IMR-90 (cell line): ENCODE measurements at regions not wholly inside any gene's neighbourhood (a gene's known extent, or its start where the extent isn't known, plus 50 kb on each side); places are given as distances from the start of the nearest gene placed in this dataset.

Experiments used
- ATAC-seq: fragments of 200-7000 bp; cut with Tn5 transposase; 2 replicates; pipeline ENCODE4 v1.9.1; 2020; ENCODE audit warnings: low read depth, mild to moderate bottlenecking, moderate library complexity
- BruUV-seq: library from RNA; stranded (reverse); fragments of 400-500 nt; replicated peaks from 2 replicates; lab custom pipeline; 2021; lab: Mats Ljungman, UMichigan
- CTCF ChIA-PET: fragments of 300-600 bp; formaldehyde crosslinking; extraction: SDS; loops from one replicate; lab custom pipeline; 2021; ENCODE audit warnings: antibody characterized with exemption; lab: Yijun Ruan, JAX
- POLR2A ChIA-PET: fragments of 300-600 bp; sonication (Branson Sonifier 250); formaldehyde crosslinking; loops from one replicate; lab custom pipeline; 2022; ENCODE audit warnings: antibody characterized with exemption; ENCODE audit not compliant: unreplicated experiment; lab: Charles Lee
- DNase-seq: peaks from one replicate; pipeline ENCODE4 v3.0.0; 2013
- H2AFZ ChIP-seq: replicated peaks from 2 replicates; pipeline ENCODE3; 2013; ENCODE audit warnings: low read length, mild to moderate bottlenecking; ENCODE audit not compliant: poor library complexity
- H2AK5ac ChIP-seq: 2 replicates; pipeline ENCODE4 v1.6.1; 2013; ENCODE audit warnings: low read depth, low read length, inconsistent platforms
- H2AK9ac ChIP-seq: replicated peaks from 2 replicates; pipeline ENCODE3; 2013; ENCODE audit warnings: mild to moderate bottlenecking, low read depth, low read length, moderate library complexity; ENCODE audit not compliant: poor library complexity
- H2BK120ac ChIP-seq: 2 replicates; pipeline ENCODE4 v1.6.1; 2013; ENCODE audit warnings: low read depth, low read length, inconsistent platforms
- H2BK15ac ChIP-seq: 3 replicates; pipeline ENCODE4 v1.6.1; 2013; ENCODE audit warnings: low read depth, low read length, inconsistent platforms
- H2BK20ac ChIP-seq: 2 replicates; pipeline ENCODE4 v1.6.1; 2013; ENCODE audit warnings: low read depth, mild to moderate bottlenecking, inconsistent platforms, low read length, moderate library complexity
- H2BK5ac ChIP-seq: 2 replicates; pipeline ENCODE4 v1.6.1; 2013; ENCODE audit warnings: mild to moderate bottlenecking, low read depth, low read length, inconsistent platforms; ENCODE audit not compliant: poor library complexity, severe bottlenecking
- H3K14ac ChIP-seq: replicated peaks from 2 replicates; pipeline ENCODE4 v1.6.1; 2013; ENCODE audit warnings: low read depth, low read length, inconsistent platforms
- H3K18ac ChIP-seq: 2 replicates; pipeline ENCODE4 v1.6.1; 2013; ENCODE audit warnings: low read depth, low read length, control low read depth
- H3K23ac ChIP-seq: 2 replicates; pipeline ENCODE4 v1.6.1; 2013; ENCODE audit warnings: low read depth, low read length, inconsistent platforms
- H3K27ac ChIP-seq: 2 replicates; pipeline ENCODE4 v1.5.1; 2013; ENCODE audit warnings: mild to moderate bottlenecking, control low read depth, low read length; ENCODE audit not compliant: insufficient read depth
- H3K27me3 ChIP-seq: 2 replicates; pipeline ENCODE4 v1.6.1; 2013; ENCODE audit warnings: low read length; ENCODE audit not compliant: control insufficient read depth, insufficient read depth
- H3K36me3 ChIP-seq: 2 replicates; pipeline ENCODE4 v1.6.1; 2013; ENCODE audit warnings: low read length, mixed read lengths; ENCODE audit not compliant: control insufficient read depth, insufficient read depth
- H3K4ac ChIP-seq: 2 replicates; pipeline ENCODE4 v1.6.1; 2013; ENCODE audit warnings: low read depth, low read length, inconsistent platforms
- H3K4me1 ChIP-seq: 2 replicates; pipeline ENCODE4 v1.6.1; 2013; ENCODE audit warnings: low read length, mixed read lengths; ENCODE audit not compliant: control insufficient read depth, insufficient read depth
- H3K4me2 ChIP-seq: 2 replicates; pipeline ENCODE4 v1.6.1; 2013; ENCODE audit warnings: low read depth, mild to moderate bottlenecking, control low read depth, low read length, moderate library complexity
- H3K4me3 ChIP-seq: 2 replicates; pipeline ENCODE4 v1.5.1; 2013; ENCODE audit warnings: low read depth, mild to moderate bottlenecking, control low read depth, low read length, moderate library complexity; ENCODE audit not compliant: insufficient read depth
- H3K56ac ChIP-seq: 2 replicates; pipeline ENCODE4 v1.6.1; 2013; ENCODE audit warnings: low read length, inconsistent platforms; ENCODE audit not compliant: insufficient read depth; ENCODE audit errors: extremely low read depth
- H3K79me1 ChIP-seq, 2 experiments: 2 replicates each; pipeline ENCODE4 v1.6.1; 2013; ENCODE audit warnings: low read length in 2 of 2, inconsistent platforms in 1 of 2, low read depth in 1 of 2
- H3K9ac ChIP-seq: 2 replicates; pipeline ENCODE4 v1.6.1; 2013; ENCODE audit warnings: low read depth, low read length, control low read depth
- H3K9me1 ChIP-seq: 2 replicates; pipeline ENCODE4 v1.6.1; 2013; ENCODE audit warnings: low read length, inconsistent platforms; ENCODE audit not compliant: insufficient read depth
- H3K9me3 ChIP-seq: 2 replicates; pipeline ENCODE4 v1.6.1; 2013; ENCODE audit warnings: low read length; ENCODE audit not compliant: control insufficient read depth, insufficient read depth
- H4K20me1 ChIP-seq: 2 replicates; pipeline ENCODE4 v1.6.1; 2013; ENCODE audit warnings: low read length, inconsistent platforms; ENCODE audit not compliant: insufficient read depth
- H4K5ac ChIP-seq: 2 replicates; pipeline ENCODE4 v1.6.1; 2013; ENCODE audit warnings: mild to moderate bottlenecking, low read depth, low read length, control low read depth
- H4K8ac ChIP-seq, 2 experiments: 2 replicates each; pipeline ENCODE4 v1.6.1; 2013; ENCODE audit warnings: low read depth in 2 of 2, low read length in 2 of 2, control low read depth in 1 of 2, inconsistent platforms in 1 of 2
- H4K91ac ChIP-seq: 2 replicates; pipeline ENCODE4 v1.6.1; 2013; ENCODE audit warnings: low read depth, low read length, inconsistent platforms; ENCODE audit not compliant: insufficient read depth
- BHLHE40 ChIP-seq: fragments of 150-350 bp; IDR thresholded peaks from 2 replicates; pipeline ENCODE4 v1.6.1; 2016; ENCODE audit warnings: mild to moderate bottlenecking, low read depth, low read length
- CEBPB ChIP-seq: IDR thresholded peaks from 2 replicates; pipeline ENCODE4 v1.6.1; 2012; ENCODE audit warnings: low read depth, low read length, improper control_type of control experiment
- CHD1 ChIP-seq: IDR thresholded peaks from 2 replicates; pipeline ENCODE4 v1.6.1; 2012; ENCODE audit warnings: low read depth, low read length, improper control_type of control experiment
- NFE2L2 ChIP-seq: fragments of 150-350 bp; IDR thresholded peaks from 2 replicates; pipeline ENCODE4 v1.6.1; 2016; ENCODE audit warnings: low read depth, mild to moderate bottlenecking, low read length
- POLR2A ChIP-seq: IDR thresholded peaks from 2 replicates; pipeline ENCODE4 v1.6.1; 2012; ENCODE audit warnings: mild to moderate bottlenecking, low read depth, low read length
- SMC3 ChIP-seq: fragments of 150-350 bp; IDR thresholded peaks from 2 replicates; pipeline ENCODE4 v1.6.1; 2016; ENCODE audit warnings: low read depth, mild to moderate bottlenecking, antibody characterized with exemption, low read length, moderate library complexity
- WGBS, 2 experiments: methylation state at CpG; one replicate each; pipeline versions ENCODE4 v1.1.5 to v1.1.7; 2013; ENCODE audit warnings: missing lambda C conversion rate in 2 of 2; ENCODE audit not compliant: insufficient read length in 1 of 2; ENCODE audit errors: extremely low coverage in 2 of 2; 5-methylcytosine and 5-hydroxymethylcytosine counted together
- dilution Hi-C: fragments of 300-500 bp; cut with HindIII; formaldehyde crosslinking; loops from one replicate; pipeline ENCODE4 v1.14.3; 2018; ENCODE audit warnings: low sequenced_read_pairs; ENCODE audit not compliant: unreplicated experiment
- in situ Hi-C: fragments of 300-500 bp; cut with MboI; formaldehyde crosslinking; loops from 3 replicates; pipeline ENCODE4 v1.14.3; 2019; ENCODE audit warnings: low sequenced_read_pairs, inconsistent platforms, mixed read lengths
- intact Hi-C: fragments of 100-400 bp; cut with micrococcal nuclease; formaldehyde crosslinking; loops from 2 replicates; pipeline ENCODE4 v1.10.0; 2022
- TF ChIP-seq, protein P1 (sequence below): conservative IDR thresholded peaks from 2 replicates; pipeline ENCODE4 v1.5.1; 2012; ENCODE audit warnings: mild to moderate bottlenecking, low read depth, low read length, improper control_type of control experiment

DNA sequence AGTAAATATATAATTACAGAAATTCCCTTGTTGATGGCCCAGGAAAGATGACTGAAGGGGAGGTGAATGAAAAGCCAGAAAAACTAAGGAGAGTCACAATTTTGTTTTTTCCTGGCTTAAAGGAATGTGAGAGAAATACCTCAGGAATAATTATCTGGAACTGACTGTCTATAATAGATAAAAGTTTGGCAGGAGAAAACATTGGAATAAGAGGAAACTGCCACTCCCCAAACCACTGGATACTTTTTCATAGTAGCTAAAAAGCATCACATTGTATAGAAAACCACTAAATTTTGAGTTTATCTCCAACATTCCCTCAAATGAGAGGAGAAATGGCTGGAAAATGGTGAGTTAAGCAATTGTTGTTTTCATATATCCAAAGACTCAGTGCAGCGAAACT is 326.0 kb downstream of the NPR3 start:
- H3K36me3 ChIP-seq: no peaks in the 10 kb centered on the region
- no peak overlapping the region for H3K4ac ChIP-seq
- dilution Hi-C loops (no loop called here), intact Hi-C loops (no loop called here), in situ Hi-C loops (no loop called here)
- no peak for DNase-seq
- no peak overlapping the region for H2AK5ac ChIP-seq
- H3K27ac ChIP-seq: no peak overlapping the region
- H3K4me2 ChIP-seq: no peak overlapping the region
- no peak overlapping the region for H3K18ac ChIP-seq
- no peak overlapping the region for H2AFZ ChIP-seq
- H2BK120ac ChIP-seq: no peak overlapping the region
- H3K27me3 ChIP-seq: no peaks in the 10 kb centered on the region
- TF ChIP-seq SMC3 (no peak), NFE2L2 (no peak), POLR2A (no peak), CHD1 (no peak), BHLHE40 (no peak), CEBPB (no peak)
- TF ChIP-seq, protein P1, sequence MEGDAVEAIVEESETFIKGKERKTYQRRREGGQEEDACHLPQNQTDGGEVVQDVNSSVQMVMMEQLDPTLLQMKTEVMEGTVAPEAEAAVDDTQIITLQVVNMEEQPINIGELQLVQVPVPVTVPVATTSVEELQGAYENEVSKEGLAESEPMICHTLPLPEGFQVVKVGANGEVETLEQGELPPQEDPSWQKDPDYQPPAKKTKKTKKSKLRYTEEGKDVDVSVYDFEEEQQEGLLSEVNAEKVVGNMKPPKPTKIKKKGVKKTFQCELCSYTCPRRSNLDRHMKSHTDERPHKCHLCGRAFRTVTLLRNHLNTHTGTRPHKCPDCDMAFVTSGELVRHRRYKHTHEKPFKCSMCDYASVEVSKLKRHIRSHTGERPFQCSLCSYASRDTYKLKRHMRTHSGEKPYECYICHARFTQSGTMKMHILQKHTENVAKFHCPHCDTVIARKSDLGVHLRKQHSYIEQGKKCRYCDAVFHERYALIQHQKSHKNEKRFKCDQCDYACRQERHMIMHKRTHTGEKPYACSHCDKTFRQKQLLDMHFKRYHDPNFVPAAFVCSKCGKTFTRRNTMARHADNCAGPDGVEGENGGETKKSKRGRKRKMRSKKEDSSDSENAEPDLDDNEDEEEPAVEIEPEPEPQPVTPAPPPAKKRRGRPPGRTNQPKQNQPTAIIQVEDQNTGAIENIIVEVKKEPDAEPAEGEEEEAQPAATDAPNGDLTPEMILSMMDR: no peak
- no peak overlapping the region for H4K5ac ChIP-seq
- ChIA-PET POLR2A (no interaction called here), CTCF (no interaction called here)
- H3K9ac ChIP-seq: no peak overlapping the region
- H2BK20ac ChIP-seq: no peak overlapping the region
- WGBS, 2 experiments: no CpG with 5 or more reads among the region's 1 CpG
- ATAC-seq: no peak
- no peak overlapping the region for H3K14ac ChIP-seq
- H3K4me1 ChIP-seq: peaks cover 2% of the 10 kb centered on the region
- no peak overlapping the region for H4K8ac ChIP-seq
- H3K4me3 ChIP-seq: no peak overlapping the region
- H3K9me3 ChIP-seq: peaks cover 5% of the 10 kb centered on the region; the same call in 1 of the 2 replicates
- no peak overlapping the region for H4K91ac ChIP-seq
- H2AK9ac ChIP-seq: no peak overlapping the region
- no peaks in the 10 kb centered on the region for H4K20me1 ChIP-seq
- peaks cover 4% of the 10 kb centered on the region; the same call in 1 of the 2 replicates for H3K9me1 ChIP-seq
- no peak overlapping the region for H3K56ac ChIP-seq
- H2BK15ac ChIP-seq: no peak overlapping the region
- no peak overlapping the region for H2BK5ac ChIP-seq
- no TSS peak for BruUV-seq
- no peak overlapping the region for H3K23ac ChIP-seq
- H3K79me1 ChIP-seq: no peaks in the 10 kb centered on the region
